Fibroblast of skin of back (primary cell): ENCODE measurements at regions not wholly inside any gene's neighbourhood (a gene's known extent, or its start where the extent isn't known, plus 50 kb on each side); places are given as distances from the start of the nearest gene placed in this dataset.

Source experiments
- DNase-seq: peaks from one replicate; pipeline ENCODE4 v3.0.0-alpha.2; 2013

GRCh38 chr5:148951612-148952011 lies 111.2 kb downstream of the SH3TC2 start:
- no peak for DNase-seq

- no peak for DNase-seq
Measured at GRCh38 chr5:148952097-148952867, 110.6 kb downstream of the SH3TC2 start.

GRCh38 chr5:148953711-148954110 lies 109.2 kb downstream of the SH3TC2 start:
- DNase-seq: no peak
